HepG2 (cell line): ENCODE measurements at regions not wholly inside any gene's neighbourhood (a gene's known extent, or its start where the extent isn't known, plus 50 kb on each side); places are given as distances from the start of the nearest gene placed in this dataset.
A peak's percentile ranks its signal among the peaks of the same experiment; 100 is the strongest.

Experiments
- ARID3A ChIP-seq: IDR thresholded peaks from 2 replicates; pipeline ENCODE4 v1.6.1; 2012; ENCODE audit warnings: low read depth, low read length, improper control_type of control experiment
- ATF2 ChIP-seq: sonication (generic); formaldehyde crosslinking; IDR thresholded peaks from 2 replicates; pipeline ENCODE4 v1.4.0; 2020; ENCODE audit warnings: missing genetic modification reagents
- ATF6 ChIP-seq: sonication (generic); formaldehyde crosslinking; conservative IDR thresholded peaks from 2 replicates; pipeline ENCODE4 v1.4.0; 2020; ENCODE audit warnings: missing genetic modification reagents
- CERS6 ChIP-seq: sonication (generic); formaldehyde crosslinking; IDR thresholded peaks from 2 replicates; pipeline ENCODE4 v1.5.0; 2020; ENCODE audit warnings: missing genetic modification reagents
- FIP1L1 ChIP-seq: fragments of 200-400 bp; formaldehyde crosslinking; IDR thresholded peaks from 2 replicates; pipeline ENCODE4 v1.6.1; 2018; ENCODE audit warnings: low read depth, mild to moderate bottlenecking, low read length, moderate library complexity, borderline replicate concordance; ENCODE audit not compliant: insufficient read depth
- GLI4 ChIP-seq: sonication (generic); formaldehyde crosslinking; IDR thresholded peaks from 2 replicates; pipeline ENCODE4 v1.5.1; 2020; ENCODE audit warnings: missing genetic modification reagents, mild to moderate bottlenecking, moderate library complexity, borderline replicate concordance
- GZF1 ChIP-seq: sonication (generic); formaldehyde crosslinking; IDR thresholded peaks from 2 replicates; pipeline ENCODE4 v1.5.1; 2020; ENCODE audit warnings: mild to moderate bottlenecking, missing genetic modification reagents
- MAF1 ChIP-seq: sonication (generic); formaldehyde crosslinking; IDR thresholded peaks from 2 replicates; pipeline ENCODE4 v1.5.0; 2020; ENCODE audit warnings: missing genetic modification reagents, borderline replicate concordance
- MEIS1 ChIP-seq: sonication (generic); formaldehyde crosslinking; IDR thresholded peaks from 2 replicates; pipeline ENCODE4 v1.9.0; 2021; ENCODE audit warnings: mild to moderate bottlenecking, missing genetic modification reagents, moderate library complexity, borderline replicate concordance
- RORA ChIP-seq: sonication (generic); formaldehyde crosslinking; IDR thresholded peaks from 2 replicates; pipeline ENCODE4 v1.5.0; 2020; ENCODE audit warnings: mild to moderate bottlenecking, missing genetic modification reagents, moderate library complexity
- SATB2 ChIP-seq: sonication (generic); formaldehyde crosslinking; IDR thresholded peaks from 2 replicates; pipeline ENCODE4 v1.5.0; 2020; ENCODE audit warnings: missing genetic modification reagents
- SCMH1 ChIP-seq: sonication (generic); formaldehyde crosslinking; IDR thresholded peaks from 2 replicates; pipeline ENCODE4 v1.9.0; 2021; ENCODE audit warnings: missing genetic modification reagents, mild to moderate bottlenecking, borderline replicate concordance
- SMAD3 ChIP-seq: sonication (generic); formaldehyde crosslinking; IDR thresholded peaks from 2 replicates; pipeline ENCODE4 v1.4.0; 2020; ENCODE audit warnings: missing genetic modification reagents
- TAF1 ChIP-seq: sonication (generic); formaldehyde crosslinking; IDR thresholded peaks from 2 replicates; pipeline ENCODE4 v1.4.0; 2020; ENCODE audit warnings: missing genetic modification reagents
- TEAD3 ChIP-seq: optimal IDR thresholded peaks from 2 replicates; pipeline ENCODE3; 2016; ENCODE audit warnings: borderline replicate concordance
- U2AF2 ChIP-seq: fragments of 200-400 bp; formaldehyde crosslinking; IDR thresholded peaks from 2 replicates; pipeline ENCODE4 v1.6.1; 2017; ENCODE audit warnings: low read depth, mild to moderate bottlenecking, low read length
- ZFP37 ChIP-seq: sonication (generic); formaldehyde crosslinking; IDR thresholded peaks from 2 replicates; pipeline ENCODE4 v1.4.0; 2020; ENCODE audit warnings: missing genetic modification reagents, borderline replicate concordance
- ZFP91 ChIP-seq: sonication (generic); formaldehyde crosslinking; IDR thresholded peaks from 2 replicates; pipeline ENCODE4 v1.9.0; 2022; ENCODE audit warnings: missing genetic modification reagents, mild to moderate bottlenecking, borderline replicate concordance
- ZFYVE20 ChIP-seq: sonication (generic); formaldehyde crosslinking; IDR thresholded peaks from 2 replicates; pipeline ENCODE4 v1.8.0; 2023; ENCODE audit warnings: low read depth, mild to moderate bottlenecking, moderate library complexity, missing genetic modification reagents, borderline replicate concordance
- ZNF232 ChIP-seq: sonication (generic); formaldehyde crosslinking; IDR thresholded peaks from 2 replicates; pipeline ENCODE4 v1.4.0; 2020; ENCODE audit warnings: missing genetic modification reagents, borderline replicate concordance
- ZNF333 ChIP-seq: sonication (generic); formaldehyde crosslinking; IDR thresholded peaks from 2 replicates; pipeline ENCODE4 v1.4.0; 2020; ENCODE audit warnings: mild to moderate bottlenecking, missing genetic modification reagents, borderline replicate concordance
- ZNF660 ChIP-seq: sonication (generic); formaldehyde crosslinking; IDR thresholded peaks from 2 replicates; pipeline ENCODE4 v1.5.1; 2020; ENCODE audit warnings: mild to moderate bottlenecking, low read depth, missing genetic modification reagents, borderline replicate concordance
- ZNF75D ChIP-seq: sonication (generic); formaldehyde crosslinking; IDR thresholded peaks from 2 replicates; pipeline ENCODE4 v1.8.1; 2023; ENCODE audit warnings: missing genetic modification reagents, mild to moderate bottlenecking, borderline replicate concordance

- TF ChIP-seq ATF6 (no peak), GLI4 (CRISPR knock-in tag) (no peak), SCMH1 (CRISPR knock-in tag) (no peak), ZNF333 (no peak), U2AF2 (no peak), ZFYVE20 (CRISPR knock-in tag) (no peak), ZNF75D (CRISPR knock-in tag) (0 out of 2 replicates have a peak, but pooled peaks have one; percentile 57), MAF1 (peak; percentile 45; the same call in 1 of the 2 replicates), ATF2 (CRISPR knock-in tag) (no peak), MEIS1 (CRISPR knock-in tag) (no peak), SATB2 (CRISPR knock-in tag) (peak; percentile 79; the same call in 1 of the 2 replicates), RORA (CRISPR knock-in tag) (no peak), ZNF660 (CRISPR knock-in tag) (no peak), ZFP91 (CRISPR knock-in tag) (peak; percentile 67; the same call in 1 of the 2 replicates), TAF1 (peak; percentile 71), GZF1 (CRISPR knock-in tag) (no peak), SMAD3 (peak; percentile 44; the same call in 1 of the 2 replicates), CERS6 (0 out of 2 replicates have a peak, but pooled peaks have one; percentile 84), ZFP37 (peak; percentile 60; the same call in 1 of the 2 replicates), ARID3A (no peak), TEAD3 (CRISPR knock-in tag) (no peak), FIP1L1 (no peak), ZNF232 (CRISPR knock-in tag) (no peak)
Measured at GRCh38 chr5:134465816-134466240, 54.1 kb upstream of the CDKN2AIPNL start (continued).
